ENCODE measurements at regions not wholly inside any gene's neighbourhood (a gene's known extent, or its start where the extent isn't known, plus 50 kb on each side); places are given as distances from the start of the nearest gene placed in this dataset.

DNA sequence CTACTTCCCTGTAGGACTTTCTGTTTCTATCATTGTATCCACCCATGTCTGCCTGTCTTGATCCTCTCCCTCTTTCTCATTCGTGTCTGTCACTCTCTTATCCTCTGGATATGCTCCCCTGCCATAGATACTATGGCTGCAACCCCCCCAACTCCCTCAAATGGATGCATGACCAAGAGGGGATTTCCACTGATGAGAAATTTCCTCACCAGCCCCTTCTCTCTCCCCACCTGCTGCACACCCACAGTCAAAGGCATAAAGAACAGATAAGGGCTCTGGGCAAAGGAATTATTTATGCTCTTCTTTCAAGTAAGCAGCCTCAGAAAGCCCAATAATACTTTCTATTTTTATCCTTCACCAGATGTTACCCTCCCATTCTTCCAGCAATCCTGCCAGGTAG is 121.3 kb downstream of the FOXI3 start:
- H3K9me3 Mint-ChIP-seq (ENCODE audit: insufficient read depth), result no peaks in the 10 kb centered on the region
- DNase-seq (no peak), ATAC-seq (ENCODE audit: low read depth) (no peak)
- H3K4me3 Mint-ChIP-seq, result no peak overlapping the region
- Histone ChIP-seq H3K4me2 (replicated peaks; ENCODE audit: low read depth, low read length, poor library complexity, severe bottlenecking) (no peak overlapping the region), H3K9me3 (ENCODE audit: control extremely low read depth in 1 of 3, control insufficient read depth in 2 of 3, insufficient read depth in 1 of 3, low read length in 2 of 3) (no peaks in the 10 kb centered on the region), H3K36me3 (replicated peaks in 1 of 2; ENCODE audit: control extremely low read depth in 1 of 2, control insufficient read depth in 1 of 2, extremely low read depth in 1 of 2, insufficient read depth in 2 of 2, low read length in 1 of 2) (no peaks in the 10 kb centered on the region), H3K79me2 (ENCODE audit: control insufficient read depth, insufficient read depth, low read length) (no peaks in the 10 kb centered on the region), H3K27ac (ENCODE audit: low read length in 2 of 2) (no peak overlapping the region), H3K4me1 (ENCODE audit: control insufficient read depth in 2 of 2, insufficient read depth in 2 of 2, low read length in 2 of 2) (no peaks in the 10 kb centered on the region), H3K9ac (ENCODE audit: low read length) (no peak overlapping the region), H3K27me3 (replicated peaks in 1 of 4; ENCODE audit: control extremely low read depth in 1 of 4, control insufficient read depth in 3 of 4, insufficient read depth in 4 of 4, low read length in 3 of 4) (peaks cover 0 to 11% (median 3%) of the 10 kb centered on the region in 4 experiments), H4K20me1 (ENCODE audit: control insufficient read depth, insufficient read depth, low read length, poor library complexity, severe bottlenecking) (no peaks in the 10 kb centered on the region), H2AFZ (ENCODE audit: insufficient read depth, low read depth, low read length, poor library complexity, severe bottlenecking) (no peak overlapping the region), H3K4me3 (ENCODE audit: control extremely low read depth in 1 of 5, extremely low read depth in 1 of 5, insufficient read depth in 1 of 5, low read depth in 2 of 5, low read length in 4 of 5) (no peak overlapping the region)
- no peak overlapping the region for H3K27ac Mint-ChIP-seq
- ChIA-PET CTCF (no interaction called here), POLR2A (no interaction called here)
- intact Hi-C loops (cut with micrococcal nuclease), result no loop called here
- H3K27me3 Mint-ChIP-seq, result peaks cover 40% of the 10 kb centered on the region
- WGBS (ENCODE audit: insufficient coverage), result 58% methylated on average over 1 of the region's 1 CpG
- TF ChIP-seq EZH2 (IDR thresholded peaks at IDR 0.05; ENCODE audit: borderline replicate concordance, insufficient read depth, low read depth, low read length, poor library complexity, severe bottlenecking), result no peak
- TF ChIP-seq, protein P1, sequence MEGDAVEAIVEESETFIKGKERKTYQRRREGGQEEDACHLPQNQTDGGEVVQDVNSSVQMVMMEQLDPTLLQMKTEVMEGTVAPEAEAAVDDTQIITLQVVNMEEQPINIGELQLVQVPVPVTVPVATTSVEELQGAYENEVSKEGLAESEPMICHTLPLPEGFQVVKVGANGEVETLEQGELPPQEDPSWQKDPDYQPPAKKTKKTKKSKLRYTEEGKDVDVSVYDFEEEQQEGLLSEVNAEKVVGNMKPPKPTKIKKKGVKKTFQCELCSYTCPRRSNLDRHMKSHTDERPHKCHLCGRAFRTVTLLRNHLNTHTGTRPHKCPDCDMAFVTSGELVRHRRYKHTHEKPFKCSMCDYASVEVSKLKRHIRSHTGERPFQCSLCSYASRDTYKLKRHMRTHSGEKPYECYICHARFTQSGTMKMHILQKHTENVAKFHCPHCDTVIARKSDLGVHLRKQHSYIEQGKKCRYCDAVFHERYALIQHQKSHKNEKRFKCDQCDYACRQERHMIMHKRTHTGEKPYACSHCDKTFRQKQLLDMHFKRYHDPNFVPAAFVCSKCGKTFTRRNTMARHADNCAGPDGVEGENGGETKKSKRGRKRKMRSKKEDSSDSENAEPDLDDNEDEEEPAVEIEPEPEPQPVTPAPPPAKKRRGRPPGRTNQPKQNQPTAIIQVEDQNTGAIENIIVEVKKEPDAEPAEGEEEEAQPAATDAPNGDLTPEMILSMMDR (IDR thresholded peaks at IDR 0.05), result no peak
- no peaks in the 10 kb centered on the region for H3K4me1 Mint-ChIP-seq

DNA sequence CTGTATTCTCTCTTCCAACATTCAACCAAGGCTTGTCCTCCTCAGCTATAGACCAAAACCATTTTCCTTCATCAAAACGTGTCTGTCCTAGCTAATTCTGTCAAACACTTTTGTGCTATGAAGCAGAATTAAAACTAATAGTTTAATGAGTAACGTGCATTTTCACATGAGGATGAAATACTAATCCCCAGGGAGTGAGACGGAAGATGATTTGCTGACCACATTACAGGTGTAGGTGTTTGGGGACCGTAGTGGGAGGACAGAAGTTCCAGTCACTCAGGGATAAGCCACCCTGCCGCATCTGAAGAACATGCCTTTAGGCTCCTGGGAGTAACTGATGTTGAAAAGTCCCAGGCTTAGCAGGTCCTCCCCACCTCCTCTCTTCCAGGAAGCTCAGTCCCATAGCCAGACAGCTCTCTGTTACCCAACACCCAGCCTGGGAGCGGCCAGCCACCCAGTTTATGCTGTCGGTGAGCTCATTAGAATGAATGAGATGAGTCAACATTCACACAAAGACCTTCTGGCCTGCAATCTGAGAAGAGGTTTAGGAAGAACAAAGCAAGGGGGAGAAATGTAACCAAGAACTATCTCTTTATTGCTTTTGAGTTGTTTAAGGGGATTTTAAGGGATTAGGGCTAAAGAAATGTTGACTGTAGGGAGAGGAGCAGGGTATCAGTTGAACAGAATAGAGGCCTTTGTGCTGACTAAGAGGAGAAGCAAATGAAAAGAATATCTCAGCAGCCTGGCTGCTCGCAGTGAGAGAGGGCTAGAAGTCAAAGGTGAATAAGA is 122.5 kb downstream of the FOXI3 start:
- no peak overlapping the region for H3K4me3 ChIP-seq (ENCODE audit: control extremely low read depth in 1 of 5, extremely low read depth in 1 of 5, insufficient read depth in 1 of 5, low read depth in 2 of 5, low read length in 4 of 5)
- H3K27ac Mint-ChIP-seq, result no peak overlapping the region
- no peak for TF ChIP-seq EZH2 (IDR thresholded peaks at IDR 0.05; ENCODE audit: borderline replicate concordance, insufficient read depth, low read depth, low read length, poor library complexity, severe bottlenecking)
- TF ChIP-seq, protein P1 (IDR thresholded peaks at IDR 0.05), result no peak
- H3K9ac ChIP-seq (ENCODE audit: low read length), result no peak overlapping the region
- no peaks in the 10 kb centered on the region for H3K9me3 ChIP-seq (ENCODE audit: control extremely low read depth in 1 of 3, control insufficient read depth in 2 of 3, insufficient read depth in 1 of 3, low read length in 2 of 3)
- H3K27me3 Mint-ChIP-seq, result peaks cover 40% of the 10 kb centered on the region
- no peak overlapping the region for H3K4me3 Mint-ChIP-seq
- no peaks in the 10 kb centered on the region for H4K20me1 ChIP-seq (ENCODE audit: control insufficient read depth, insufficient read depth, low read length, poor library complexity, severe bottlenecking)
- no peaks in the 10 kb centered on the region for H3K9me3 Mint-ChIP-seq (ENCODE audit: insufficient read depth)
- no peak for ATAC-seq (ENCODE audit: low read depth)
- no peaks in the 10 kb centered on the region for H3K79me2 ChIP-seq (ENCODE audit: control insufficient read depth, insufficient read depth, low read length)
- DNase-seq, result no peak
- no peak overlapping the region for H2AFZ ChIP-seq (ENCODE audit: insufficient read depth, low read depth, low read length, poor library complexity, severe bottlenecking)
- intact Hi-C loops (cut with micrococcal nuclease), result no loop called here
- no peaks in the 10 kb centered on the region for H3K4me1 ChIP-seq (ENCODE audit: control insufficient read depth in 2 of 2, insufficient read depth in 2 of 2, low read length in 2 of 2)
- CTCF ChIA-PET, result no interaction called here
- peaks cover 0 to 11% (median 3%) of the 10 kb centered on the region in 4 experiments for H3K27me3 ChIP-seq (replicated peaks in 1 of 4; ENCODE audit: control extremely low read depth in 1 of 4, control insufficient read depth in 3 of 4, insufficient read depth in 4 of 4, low read length in 3 of 4)
- H3K4me2 ChIP-seq (replicated peaks; ENCODE audit: low read depth, low read length, poor library complexity, severe bottlenecking), result no peak overlapping the region
- 70% methylated on average over 1 of the region's 8 CpGs for WGBS (ENCODE audit: insufficient coverage)
- H3K36me3 ChIP-seq (replicated peaks in 1 of 2; ENCODE audit: control extremely low read depth in 1 of 2, control insufficient read depth in 1 of 2, extremely low read depth in 1 of 2, insufficient read depth in 2 of 2, low read length in 1 of 2), result no peaks in the 10 kb centered on the region
- H3K4me1 Mint-ChIP-seq, result no peaks in the 10 kb centered on the region
- POLR2A ChIA-PET, result no interaction called here
- no peak overlapping the region for H3K27ac ChIP-seq (ENCODE audit: low read length in 2 of 2)

Data from B cell (primary cell).